ENCODE measurements at regions not wholly inside any gene's neighbourhood (a gene's known extent, or its start where the extent isn't known, plus 50 kb on each side); places are given as distances from the start of the nearest gene placed in this dataset.

DNA sequence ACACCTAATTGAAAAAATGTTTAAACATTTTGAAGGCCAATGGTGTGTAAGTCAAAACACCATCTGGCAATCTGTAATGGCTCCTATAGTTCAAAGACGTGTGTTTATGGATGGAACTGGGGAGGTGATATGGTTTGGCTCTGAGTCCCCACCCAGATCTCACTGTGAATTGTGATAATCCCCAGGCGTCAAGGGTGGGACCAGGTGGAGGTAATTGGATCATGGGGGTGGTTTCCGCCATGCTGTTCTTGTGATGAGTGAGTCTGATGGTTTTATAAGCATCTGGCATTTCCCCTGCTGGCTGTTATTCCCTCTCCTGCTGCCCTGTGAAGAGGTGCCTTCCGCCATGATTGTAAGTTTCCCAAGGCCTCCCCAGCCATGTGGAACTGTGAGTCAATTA is 52.2 kb downstream of the ADRA2C start:
- Histone ChIP-seq H3K4me3 (ENCODE audit: insufficient read depth, low read depth, low read length) (no peak overlapping the region), H3K4me1 (ENCODE audit: control insufficient read depth, insufficient read depth, low read length) (peaks cover 26% of the 10 kb centered on the region), H3K27me3 (ENCODE audit: control insufficient read depth, insufficient read depth, low read length, poor library complexity, severe bottlenecking) (peaks cover 14% of the 10 kb centered on the region), H3K27ac (ENCODE audit: insufficient read depth, low read depth, low read length, poor library complexity, severe bottlenecking) (no peak overlapping the region), H3K36me3 (ENCODE audit: control insufficient read depth, insufficient read depth, low read length) (no peaks in the 10 kb centered on the region), H3K9me3 (ENCODE audit: control insufficient read depth, low read length) (no peaks in the 10 kb centered on the region)
- WGBS, 2 experiments = 92% methylated on average over 4 of the region's 4 CpGs

DNA sequence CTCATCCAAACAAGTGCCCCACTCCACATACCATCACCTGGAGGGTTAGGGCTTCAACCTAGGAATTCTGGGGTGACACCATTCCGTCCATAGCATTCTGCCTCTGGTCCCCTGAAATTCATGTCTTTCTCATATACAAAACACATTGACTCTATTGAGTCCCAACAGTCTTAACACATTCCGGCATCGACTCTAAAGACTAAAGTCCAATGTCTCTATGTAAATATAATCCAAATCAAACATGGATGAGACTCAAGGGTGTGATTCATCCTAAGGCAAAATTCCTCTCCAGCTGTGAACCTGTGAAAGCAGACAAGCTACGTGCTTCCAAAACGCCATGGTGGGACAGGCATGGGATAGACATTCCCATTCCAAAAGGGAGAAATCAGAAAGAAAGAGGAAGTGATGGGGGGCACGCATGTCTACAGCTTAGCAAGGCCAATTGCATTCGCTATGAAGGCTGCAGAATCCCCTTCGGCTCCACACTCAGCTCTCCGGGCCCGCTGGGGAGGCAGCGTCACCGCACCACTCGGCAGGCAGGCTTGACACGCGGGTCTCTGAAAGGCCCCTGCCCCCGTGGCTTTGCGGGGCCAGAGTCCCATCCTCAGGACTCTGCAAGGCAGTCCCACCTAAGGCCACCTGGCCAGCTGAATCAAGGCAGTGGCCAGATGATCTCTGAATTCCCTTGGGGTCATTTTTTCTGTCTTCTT is 53.2 kb downstream of the ADRA2C start:
- peaks cover 24% of the 10 kb centered on the region for H3K27me3 ChIP-seq (ENCODE audit: control insufficient read depth, insufficient read depth, low read length, poor library complexity, severe bottlenecking)
- no peak overlapping the region for H3K4me3 ChIP-seq (ENCODE audit: insufficient read depth, low read depth, low read length)
- H3K27ac ChIP-seq (ENCODE audit: insufficient read depth, low read depth, low read length, poor library complexity, severe bottlenecking) = no peak overlapping the region
- WGBS, 2 experiments = 89 to 90% methylated on average over 17 of the region's 17 CpGs
- H3K36me3 ChIP-seq (ENCODE audit: control insufficient read depth, insufficient read depth, low read length) = no peaks in the 10 kb centered on the region
- H3K9me3 ChIP-seq (ENCODE audit: control insufficient read depth, low read length) = no peaks in the 10 kb centered on the region
- H3K4me1 ChIP-seq (ENCODE audit: control insufficient read depth, insufficient read depth, low read length) = peaks cover 26% of the 10 kb centered on the region

DNA sequence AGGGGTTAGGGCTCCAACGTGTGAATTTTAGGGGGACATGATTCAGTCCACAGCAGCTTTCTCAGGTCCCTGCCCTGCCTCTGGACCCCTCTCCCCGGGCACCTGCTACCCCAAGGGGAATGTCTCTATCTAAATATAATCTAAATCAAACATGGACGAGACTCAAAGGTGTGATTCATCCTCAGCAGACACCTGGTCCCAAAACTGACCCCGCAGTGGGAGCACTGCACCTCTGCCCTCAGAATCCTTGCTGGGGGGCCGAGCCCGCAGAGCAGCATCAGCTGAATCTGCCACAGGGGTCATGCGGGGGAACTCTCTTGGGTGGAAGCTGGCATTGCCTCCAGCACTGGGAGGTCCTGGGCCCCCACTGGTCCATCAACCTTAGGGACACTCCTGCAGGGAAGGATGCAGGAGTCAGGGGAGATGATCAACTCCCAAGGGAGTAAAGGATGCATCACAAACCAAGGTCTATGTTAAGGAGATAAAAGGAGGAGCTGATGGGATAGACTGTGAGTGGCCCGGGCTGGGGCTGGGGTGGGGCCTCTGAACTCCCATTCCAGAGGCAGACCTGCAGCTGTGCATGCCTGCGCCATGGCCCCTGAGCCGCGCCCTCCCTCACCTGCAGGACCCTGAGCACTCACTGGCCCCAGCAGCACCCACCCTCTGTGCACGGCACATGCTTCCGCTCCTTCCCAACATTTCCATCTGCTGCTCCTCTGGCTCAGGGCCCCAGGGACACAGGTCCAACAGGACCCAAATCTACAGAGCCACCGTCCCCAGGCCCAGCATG is 54.0 kb downstream of the ADRA2C start:
- no peaks in the 10 kb centered on the region for H3K9me3 ChIP-seq (ENCODE audit: control insufficient read depth, low read length)
- H3K27ac ChIP-seq (ENCODE audit: insufficient read depth, low read depth, low read length, poor library complexity, severe bottlenecking) = no peak overlapping the region
- 90% methylated on average over 14 of the region's 14 CpGs for WGBS, 2 experiments

DNA sequence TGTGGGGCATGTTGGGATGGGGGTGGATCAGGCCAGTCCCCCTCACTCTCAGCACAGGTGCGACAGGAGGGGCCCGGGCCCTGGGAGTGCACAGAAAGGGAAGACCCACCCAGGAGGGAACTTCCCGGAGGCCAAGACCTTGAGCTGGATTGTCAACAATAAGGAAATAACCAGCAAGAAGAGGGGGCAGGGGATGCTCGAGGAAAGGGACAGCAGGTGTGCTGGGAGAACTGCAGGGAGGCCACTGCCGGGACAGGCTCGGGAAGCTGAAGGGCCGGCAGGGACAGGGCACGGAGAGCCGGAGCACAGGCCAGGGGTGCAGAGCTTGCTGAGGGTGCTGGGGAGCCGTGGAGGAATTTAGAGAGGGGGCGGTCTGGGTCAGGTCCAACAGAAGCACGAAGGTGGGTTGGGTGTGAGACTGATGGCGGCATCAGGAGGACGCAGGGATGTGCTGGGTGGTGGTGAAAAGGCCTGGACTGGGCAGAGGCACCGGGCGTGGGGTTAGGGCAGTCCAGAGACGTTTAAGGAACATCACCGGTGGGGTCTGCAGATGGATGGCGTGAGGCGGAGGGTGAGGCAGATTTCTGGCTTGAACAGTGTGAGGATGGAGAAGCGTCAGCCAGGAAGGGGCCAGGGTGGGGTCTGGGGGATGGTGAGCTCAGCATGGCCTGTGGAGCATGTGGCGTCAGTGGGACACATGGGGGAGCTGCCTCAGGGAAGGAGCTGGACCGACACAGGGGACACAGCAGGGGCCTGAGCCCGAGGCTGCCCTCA is 54.8 kb downstream of the ADRA2C start:
- 82 to 83% methylated on average over 24 of the region's 24 CpGs for WGBS, 2 experiments
- Histone ChIP-seq H3K36me3 (ENCODE audit: control insufficient read depth, insufficient read depth, low read length) (no peaks in the 10 kb centered on the region), H3K27me3 (ENCODE audit: control insufficient read depth, insufficient read depth, low read length, poor library complexity, severe bottlenecking) (peaks cover 28% of the 10 kb centered on the region), H3K27ac (ENCODE audit: insufficient read depth, low read depth, low read length, poor library complexity, severe bottlenecking) (no peak overlapping the region), H3K9me3 (ENCODE audit: control insufficient read depth, low read length) (no peaks in the 10 kb centered on the region), H3K4me1 (ENCODE audit: control insufficient read depth, insufficient read depth, low read length) (peaks cover 26% of the 10 kb centered on the region), H3K4me3 (ENCODE audit: insufficient read depth, low read depth, low read length) (no peak overlapping the region)

More for the DNA sequence above, 54.0 kb downstream of the ADRA2C start:
- H3K4me1 ChIP-seq (ENCODE audit: control insufficient read depth, insufficient read depth, low read length) = peaks cover 26% of the 10 kb centered on the region
- H3K27me3 ChIP-seq (ENCODE audit: control insufficient read depth, insufficient read depth, low read length, poor library complexity, severe bottlenecking) = peaks cover 28% of the 10 kb centered on the region
- H3K36me3 ChIP-seq (ENCODE audit: control insufficient read depth, insufficient read depth, low read length) = no peaks in the 10 kb centered on the region
- H3K4me3 ChIP-seq (ENCODE audit: insufficient read depth, low read depth, low read length) = no peak overlapping the region

DNA sequence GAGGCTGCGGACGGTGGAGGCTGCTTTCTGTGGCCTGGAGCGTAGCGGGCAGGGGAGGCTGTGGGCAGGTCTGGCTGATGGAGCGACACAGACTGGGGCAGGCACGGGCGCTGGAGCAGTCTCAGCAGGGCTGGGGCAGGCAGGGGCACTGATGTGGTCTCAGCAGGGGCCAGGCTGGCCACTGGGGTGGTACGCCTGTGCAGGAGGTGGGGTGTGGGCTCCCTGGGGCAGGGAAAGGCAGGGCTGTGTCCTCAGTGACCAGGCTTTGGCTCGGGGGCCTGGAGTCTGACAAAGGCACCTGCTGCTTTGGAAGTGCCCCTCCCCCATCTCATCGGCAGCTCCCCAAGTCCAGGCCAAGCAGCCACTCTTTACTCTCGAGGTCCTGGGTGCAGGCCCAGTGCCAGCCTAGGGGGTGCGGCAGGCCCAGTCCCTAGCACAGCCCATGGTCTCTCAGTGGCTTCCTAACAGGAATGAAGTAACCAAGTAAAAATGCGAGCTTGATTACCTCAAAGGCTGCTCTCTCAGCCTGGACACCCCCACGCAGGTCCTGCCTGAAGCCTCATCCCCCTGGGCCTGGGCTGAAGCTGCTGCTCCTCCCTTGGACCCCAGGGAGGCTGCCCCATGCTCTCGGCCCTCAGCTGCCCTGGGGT is 55.5 kb downstream of the ADRA2C start:
- peaks cover 34% of the 10 kb centered on the region for H3K27me3 ChIP-seq (ENCODE audit: control insufficient read depth, insufficient read depth, low read length, poor library complexity, severe bottlenecking)
- WGBS, 2 experiments = 65% methylated on average over 15 of the region's 15 CpGs

DNA sequence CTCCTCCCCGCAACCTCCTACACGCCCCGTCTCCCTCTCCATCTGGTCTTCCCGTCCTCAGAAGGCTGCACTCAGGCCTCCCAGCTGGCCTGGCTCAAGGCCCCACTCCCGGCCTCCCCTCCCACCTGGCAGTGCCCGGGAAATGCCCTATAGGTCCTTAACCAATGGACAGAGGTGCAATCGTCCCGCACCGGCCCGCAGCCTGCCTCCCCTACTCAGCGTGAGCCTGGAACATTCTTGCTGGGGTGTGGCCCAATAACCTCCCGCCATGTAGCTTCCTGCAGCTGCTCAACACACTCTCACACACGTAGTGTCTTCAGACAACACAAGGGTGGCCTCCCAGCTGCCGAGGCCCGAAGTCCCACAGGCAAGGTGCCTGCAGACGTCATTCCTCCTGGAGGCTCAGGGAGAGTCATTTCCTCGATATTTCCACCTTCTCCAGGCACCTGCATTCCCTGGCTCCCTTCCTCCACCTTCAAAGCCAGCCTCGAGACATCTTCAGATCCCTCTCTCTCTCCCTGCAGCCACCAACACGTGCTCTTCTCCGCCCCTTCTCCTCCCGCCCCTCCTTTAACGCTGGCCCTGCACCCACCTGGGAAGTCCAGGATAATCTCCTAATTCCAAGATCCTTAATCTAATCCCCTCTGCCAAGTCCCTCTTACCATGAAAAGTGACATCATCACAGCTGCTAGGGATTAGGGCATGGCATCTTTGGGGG is 56.2 kb downstream of the ADRA2C start:
- Histone ChIP-seq H3K4me1 (ENCODE audit: control insufficient read depth, insufficient read depth, low read length) (peaks cover 26% of the 10 kb centered on the region), H3K27ac (ENCODE audit: insufficient read depth, low read depth, low read length, poor library complexity, severe bottlenecking) (no peak overlapping the region), H3K27me3 (ENCODE audit: control insufficient read depth, insufficient read depth, low read length, poor library complexity, severe bottlenecking) (peaks cover 40% of the 10 kb centered on the region), H3K36me3 (ENCODE audit: control insufficient read depth, insufficient read depth, low read length) (no peaks in the 10 kb centered on the region), H3K4me3 (ENCODE audit: insufficient read depth, low read depth, low read length) (no peak overlapping the region), H3K9me3 (ENCODE audit: control insufficient read depth, low read length) (no peaks in the 10 kb centered on the region)
- whole genome bisulfite sequencing, 2 experiments = 70 to 71% methylated on average over 22 of the region's 22 CpGs

More for the DNA sequence above, 55.5 kb downstream of the ADRA2C start:
- H3K36me3 ChIP-seq (ENCODE audit: control insufficient read depth, insufficient read depth, low read length) = no peaks in the 10 kb centered on the region
- H3K4me1 ChIP-seq (ENCODE audit: control insufficient read depth, insufficient read depth, low read length) = peaks cover 26% of the 10 kb centered on the region
- no peaks in the 10 kb centered on the region for H3K9me3 ChIP-seq (ENCODE audit: control insufficient read depth, low read length)
- no peak overlapping the region for H3K27ac ChIP-seq (ENCODE audit: insufficient read depth, low read depth, low read length, poor library complexity, severe bottlenecking)
- no peak overlapping the region for H3K4me3 ChIP-seq (ENCODE audit: insufficient read depth, low read depth, low read length)

DNA sequence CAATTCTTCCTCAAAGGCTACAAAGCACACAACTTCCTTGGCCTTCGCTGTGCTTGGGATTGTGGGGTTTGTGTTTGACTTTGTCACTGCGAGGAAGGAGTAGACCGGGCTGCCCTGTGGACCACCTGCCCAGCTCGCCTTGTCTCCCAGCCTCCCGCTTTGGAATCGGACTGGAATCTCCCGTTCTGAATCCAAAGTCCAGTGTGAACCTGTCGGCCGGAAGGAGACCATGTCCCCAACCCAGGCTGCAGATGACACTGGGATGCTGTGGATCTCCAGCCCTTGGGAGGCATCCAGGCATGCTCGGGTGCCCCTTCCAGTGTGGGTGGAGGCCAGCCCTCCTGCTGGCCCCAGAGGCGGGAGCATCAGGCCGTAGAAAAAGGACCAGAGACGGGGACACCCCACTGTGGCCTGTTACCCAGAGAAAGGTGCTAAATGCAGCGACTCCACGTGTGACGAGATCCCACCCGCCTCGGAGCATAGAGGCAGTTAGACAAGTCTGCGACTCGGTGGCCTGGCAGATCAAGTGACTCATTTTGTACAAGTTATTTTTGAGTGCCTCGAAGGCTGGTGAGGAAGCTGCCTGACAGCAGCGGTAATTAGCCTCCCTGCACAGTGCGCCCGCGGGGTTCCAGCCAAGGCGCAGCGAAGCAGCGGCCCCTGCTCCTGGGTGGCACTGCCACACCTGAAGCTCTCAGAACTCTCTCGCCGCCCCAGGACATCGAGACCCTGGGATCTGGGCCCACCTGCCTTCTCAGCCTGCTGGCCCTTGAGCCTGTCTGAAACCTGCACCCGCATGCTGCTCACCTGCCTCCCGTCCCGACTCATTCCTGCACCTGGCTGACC is 57.5 kb downstream of the ADRA2C start:
- no peak overlapping the region for H3K4me3 ChIP-seq (ENCODE audit: insufficient read depth, low read depth, low read length)
- 88 to 89% methylated on average over 34 of the region's 34 CpGs for WGBS, 2 experiments
- H3K27ac ChIP-seq (ENCODE audit: insufficient read depth, low read depth, low read length, poor library complexity, severe bottlenecking) = no peak overlapping the region
- H3K9me3 ChIP-seq (ENCODE audit: control insufficient read depth, low read length) = no peaks in the 10 kb centered on the region
- H3K36me3 ChIP-seq (ENCODE audit: control insufficient read depth, insufficient read depth, low read length) = no peaks in the 10 kb centered on the region
- H3K27me3 ChIP-seq (ENCODE audit: control insufficient read depth, insufficient read depth, low read length, poor library complexity, severe bottlenecking) = peaks cover 54% of the 10 kb centered on the region
- H3K4me1 ChIP-seq (ENCODE audit: control insufficient read depth, insufficient read depth, low read length) = peaks cover 32% of the 10 kb centered on the region

DNA sequence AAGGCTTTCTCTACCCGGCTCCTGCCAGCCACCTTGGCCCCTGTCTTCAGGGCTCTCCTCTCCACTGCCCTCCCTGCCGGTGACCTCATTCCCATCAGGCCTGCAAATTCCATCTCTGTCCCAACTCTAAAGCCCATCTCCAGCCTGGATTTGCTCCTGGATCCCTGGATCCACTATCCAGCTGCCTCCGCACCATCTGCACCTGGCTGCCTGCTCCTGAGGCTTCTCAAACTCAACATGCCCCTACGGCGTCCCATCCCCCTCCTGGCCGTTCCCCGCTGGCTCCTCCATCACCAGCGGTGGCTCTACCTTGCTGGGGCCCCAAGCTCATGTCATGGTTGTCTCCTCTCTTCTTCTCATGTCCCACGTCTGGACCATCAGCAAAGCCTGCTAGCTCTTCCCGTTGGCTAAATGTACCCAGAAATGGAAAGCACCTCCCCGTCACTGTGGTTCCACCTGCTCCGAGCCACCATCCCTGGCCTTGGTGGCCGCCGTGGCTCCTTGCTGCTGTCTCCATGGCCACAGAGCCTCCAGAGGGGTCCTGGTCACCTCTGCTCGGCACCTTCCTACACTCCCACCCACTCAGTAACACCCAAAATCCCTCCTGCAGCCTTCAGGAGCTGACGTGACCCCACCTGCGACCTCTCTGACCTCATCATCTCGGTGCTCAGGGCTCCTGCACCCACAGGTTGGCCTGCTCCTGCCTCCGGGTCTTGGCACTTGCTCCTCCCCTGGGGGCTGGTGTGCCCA is 58.5 kb downstream of the ADRA2C start:
- WGBS, 2 experiments = 92 to 93% methylated on average over 19 of the region's 19 CpGs
- peaks cover 59% of the 10 kb centered on the region for H3K27me3 ChIP-seq (ENCODE audit: control insufficient read depth, insufficient read depth, low read length, poor library complexity, severe bottlenecking)
- H3K9me3 ChIP-seq (ENCODE audit: control insufficient read depth, low read length) = no peaks in the 10 kb centered on the region
- no peaks in the 10 kb centered on the region for H3K36me3 ChIP-seq (ENCODE audit: control insufficient read depth, insufficient read depth, low read length)
- H3K27ac ChIP-seq (ENCODE audit: insufficient read depth, low read depth, low read length, poor library complexity, severe bottlenecking) = no peak overlapping the region
- H3K4me1 ChIP-seq (ENCODE audit: control insufficient read depth, insufficient read depth, low read length) = peaks cover 38% of the 10 kb centered on the region
- no peak overlapping the region for H3K4me3 ChIP-seq (ENCODE audit: insufficient read depth, low read depth, low read length)

Data from ectodermal cell (in vitro differentiated cells).